ENCODE measurements at regions not wholly inside any gene's neighbourhood (a gene's known extent, or its start where the extent isn't known, plus 50 kb on each side); places are given as distances from the start of the nearest gene placed in this dataset.

GRCh38 chr1:168375566-168376300 lies 95.1 kb downstream of the TBX19 start:
- TF ChIP-seq YY1 (IDR thresholded peaks at IDR 0.05; ENCODE audit: low read depth) (no peak), TEAD4 (IDR thresholded peaks at IDR 0.05) (no peak), TAF1 (IDR thresholded peaks at IDR 0.05; ENCODE audit: low read depth) (no peak), TCF12 (IDR thresholded peaks at IDR 0.05; ENCODE audit: low read depth) (no peak), EP300 (IDR thresholded peaks at IDR 0.05; ENCODE audit: borderline replicate concordance) (no peak), REST (IDR thresholded peaks at IDR 0.05; ENCODE audit: low read depth) (no peak), ZBTB7A (IDR thresholded peaks at IDR 0.05; ENCODE audit: low read depth) (no peak)
- TF ChIP-seq, protein P1, sequence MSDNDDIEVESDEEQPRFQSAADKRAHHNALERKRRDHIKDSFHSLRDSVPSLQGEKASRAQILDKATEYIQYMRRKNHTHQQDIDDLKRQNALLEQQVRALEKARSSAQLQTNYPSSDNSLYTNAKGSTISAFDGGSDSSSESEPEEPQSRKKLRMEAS (IDR thresholded peaks at IDR 0.05) = no peak
